Testis (tissue), 2 donors: ENCODE measurements at regions not wholly inside any gene's neighbourhood (a gene's known extent, or its start where the extent isn't known, plus 50 kb on each side); places are given as distances from the start of the nearest gene placed in this dataset.

ENCODE experiments used
- CTCF ChIP-seq, 3 experiments: fragments of 450-650 bp in 2 of 3; fragments of 200-600 bp in 1 of 3; sonication (generic) in 1 of 3; IDR thresholded peaks; one replicate each; pipeline ENCODE4 v1.5.1; 2016 to 2019; ENCODE audit warnings: antibody characterized with exemption in 3 of 3, mild to moderate bottlenecking in 2 of 3, moderate library complexity in 1 of 3
- POLR2A ChIP-seq: fragments of 450-650 bp; IDR thresholded peaks from one replicate; pipeline ENCODE4 v1.6.1; 2017; ENCODE audit warnings: antibody characterized with exemption, mild to moderate bottlenecking, moderate library complexity

GRCh38 chr11:96794152-96794551 is 404.3 kb downstream of the JRKL start:
- TF ChIP-seq CTCF (IDR thresholded peaks at IDR 0.05) (no peak), POLR2A (no peak)
